DOHH2 (cell line): ENCODE measurements at regions not wholly inside any gene's neighbourhood (a gene's known extent, or its start where the extent isn't known, plus 50 kb on each side); places are given as distances from the start of the nearest gene placed in this dataset.

Experiments used
- EZH2phosphoT487 ChIP-seq: fragments of 200-600 bp; sonication (generic); IDR thresholded peaks from 2 replicates; pipeline ENCODE4 v1.6.1; 2017; ENCODE audit warnings: borderline replicate concordance, mild to moderate bottlenecking, antibody characterized with exemption, low read length, moderate library complexity, mixed read lengths
- TF ChIP-seq, protein P1 (sequence below): fragments of 200-600 bp; sonication (generic); IDR thresholded peaks from one replicate; pipeline ENCODE4 v1.5.1; 2014; ENCODE audit warnings: antibody characterized with exemption, mild to moderate bottlenecking, low read depth, low read length; ENCODE audit not compliant: poor library complexity, severe bottlenecking

GRCh38 chr4:1557221-1557597 is 126.9 kb downstream of the FAM53A start:
- TF ChIP-seq, protein P1, sequence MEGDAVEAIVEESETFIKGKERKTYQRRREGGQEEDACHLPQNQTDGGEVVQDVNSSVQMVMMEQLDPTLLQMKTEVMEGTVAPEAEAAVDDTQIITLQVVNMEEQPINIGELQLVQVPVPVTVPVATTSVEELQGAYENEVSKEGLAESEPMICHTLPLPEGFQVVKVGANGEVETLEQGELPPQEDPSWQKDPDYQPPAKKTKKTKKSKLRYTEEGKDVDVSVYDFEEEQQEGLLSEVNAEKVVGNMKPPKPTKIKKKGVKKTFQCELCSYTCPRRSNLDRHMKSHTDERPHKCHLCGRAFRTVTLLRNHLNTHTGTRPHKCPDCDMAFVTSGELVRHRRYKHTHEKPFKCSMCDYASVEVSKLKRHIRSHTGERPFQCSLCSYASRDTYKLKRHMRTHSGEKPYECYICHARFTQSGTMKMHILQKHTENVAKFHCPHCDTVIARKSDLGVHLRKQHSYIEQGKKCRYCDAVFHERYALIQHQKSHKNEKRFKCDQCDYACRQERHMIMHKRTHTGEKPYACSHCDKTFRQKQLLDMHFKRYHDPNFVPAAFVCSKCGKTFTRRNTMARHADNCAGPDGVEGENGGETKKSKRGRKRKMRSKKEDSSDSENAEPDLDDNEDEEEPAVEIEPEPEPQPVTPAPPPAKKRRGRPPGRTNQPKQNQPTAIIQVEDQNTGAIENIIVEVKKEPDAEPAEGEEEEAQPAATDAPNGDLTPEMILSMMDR: no peak
- TF ChIP-seq EZH2phosphoT487: no peak
